GM19043 (cell line): ENCODE measurements at regions not wholly inside any gene's neighbourhood (a gene's known extent, or its start where the extent isn't known, plus 50 kb on each side); places are given as distances from the start of the nearest gene placed in this dataset.

ENCODE experiments used
- ATAC-seq: cut with Tn5 transposase; IDR thresholded peaks from one replicate; pipeline ENCODE4 v1.9.1; 2021; ENCODE audit warnings: low read depth; ENCODE audit not compliant: unreplicated experiment

GRCh38 chr6:155614606-155615005, 159.0 kb upstream of the NOX3 start:
- no peak for ATAC-seq

DNA sequence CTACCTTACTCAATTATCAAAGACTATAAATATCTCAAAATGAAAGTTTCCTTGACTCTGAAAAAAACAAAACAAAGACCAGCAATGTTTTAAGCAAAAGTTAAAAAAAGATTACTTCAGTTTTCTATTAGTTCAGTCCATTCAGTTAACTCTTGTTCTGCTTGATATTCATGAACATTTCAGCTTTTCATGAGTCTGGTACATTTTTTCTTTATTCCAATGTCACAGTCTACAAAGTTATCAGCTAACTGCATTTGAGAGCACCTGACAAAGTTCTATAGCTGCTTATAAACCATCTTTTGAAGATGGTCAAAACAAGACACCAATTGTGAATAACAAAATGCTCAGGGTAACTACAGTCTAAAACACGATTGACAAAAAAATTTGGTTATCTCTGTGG, 156.1 kb upstream of the NOX3 start:
- ATAC-seq = no peak

GRCh38 chr6:155604991-155605390, 149.4 kb upstream of the NOX3 start:
- ATAC-seq = no peak

GRCh38 chr6:155599561-155599960, 143.9 kb upstream of the NOX3 start:
- no peak for ATAC-seq

- no peak for ATAC-seq
These were observed 143.5 kb upstream of the NOX3 start for GRCh38 chr6:155599160-155599559.

DNA sequence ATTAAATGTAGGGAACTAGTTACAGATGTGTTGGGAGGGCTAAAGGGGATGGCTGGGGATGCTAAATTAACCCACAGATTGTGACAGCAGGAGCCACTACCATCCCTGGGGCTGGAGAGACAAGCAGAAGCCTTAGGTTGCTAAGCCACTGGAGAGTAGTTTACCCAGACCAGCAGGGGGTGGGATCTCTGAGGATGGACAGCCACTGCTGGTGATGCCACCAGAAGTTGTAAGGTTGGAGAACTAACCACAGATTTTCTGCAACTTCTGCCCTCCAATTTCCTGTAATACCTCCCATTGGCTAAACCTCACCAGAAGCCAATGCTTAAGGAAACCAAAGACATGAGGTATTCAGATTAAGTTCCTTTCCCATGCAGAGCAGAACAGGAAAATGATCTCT, 139.6 kb upstream of the NOX3 start:
- no peak for ATAC-seq

GRCh38 chr6:155591741-155592140, 136.1 kb upstream of the NOX3 start:
- no peak for ATAC-seq

DNA sequence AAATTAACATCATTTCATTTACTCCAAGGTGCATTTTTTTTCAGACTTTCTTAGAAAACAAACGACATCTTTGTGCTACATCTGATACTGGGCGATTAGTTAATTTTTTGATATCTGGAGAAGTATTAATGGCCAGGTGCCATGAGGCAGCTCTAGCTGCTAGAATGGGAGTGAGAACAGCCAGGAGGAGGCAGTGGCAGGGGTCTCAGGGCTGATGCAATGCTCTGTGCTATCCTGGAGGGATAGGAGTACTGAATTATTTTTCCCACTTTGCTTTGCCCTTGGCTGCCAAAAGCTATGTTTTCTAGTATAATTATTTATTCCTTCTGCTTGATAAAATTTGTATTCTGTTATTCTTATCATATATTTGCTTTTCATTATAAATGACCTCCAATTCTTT, 133.6 kb upstream of the NOX3 start:
- ATAC-seq = no peak

GRCh38 chr6:155587817-155588216, 132.2 kb upstream of the NOX3 start:
- ATAC-seq = no peak

DNA sequence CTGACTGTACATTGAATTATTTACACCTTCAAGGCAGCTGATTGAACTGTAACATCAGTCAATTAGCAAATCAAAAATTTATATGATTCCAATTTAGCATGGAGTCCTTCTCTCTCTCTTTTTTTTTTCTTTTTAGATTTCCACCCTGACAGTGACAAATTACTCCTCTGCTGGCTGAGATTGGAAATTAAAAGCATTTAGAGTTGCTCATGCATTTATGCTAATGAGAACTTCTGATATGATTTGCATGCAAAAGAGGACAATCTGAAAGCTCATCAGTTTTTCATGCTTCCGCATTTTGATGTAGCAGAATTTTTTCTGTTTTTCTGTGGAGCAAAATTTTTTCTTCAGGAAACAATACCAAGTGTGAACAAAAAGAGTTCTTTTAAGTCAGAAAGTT, 130.5 kb upstream of the NOX3 start:
- ATAC-seq = no peak

DNA sequence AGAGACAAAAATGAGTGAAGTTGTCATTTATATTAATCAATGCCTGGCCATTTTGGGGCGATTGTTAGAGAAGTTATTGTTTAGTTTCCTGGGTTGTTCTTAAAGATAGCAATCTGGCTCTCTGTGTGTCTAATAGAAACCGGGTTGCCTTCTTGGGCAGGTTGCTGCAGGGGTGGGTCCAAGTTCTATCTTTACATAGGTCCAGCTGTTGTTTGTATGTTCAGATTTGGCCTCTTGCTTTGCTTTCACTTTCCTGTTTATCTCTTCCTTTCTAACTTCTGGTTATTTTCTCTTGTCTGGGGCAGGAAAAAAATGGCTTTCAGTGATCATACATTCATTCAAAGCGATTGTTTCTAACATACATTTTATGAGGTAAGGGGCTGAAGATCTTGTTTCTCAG, 128.4 kb upstream of the NOX3 start:
- no peak for ATAC-seq

- no peak for ATAC-seq
These were observed 126.7 kb upstream of the NOX3 start for GRCh38 chr6:155582016-155582991.

DNA sequence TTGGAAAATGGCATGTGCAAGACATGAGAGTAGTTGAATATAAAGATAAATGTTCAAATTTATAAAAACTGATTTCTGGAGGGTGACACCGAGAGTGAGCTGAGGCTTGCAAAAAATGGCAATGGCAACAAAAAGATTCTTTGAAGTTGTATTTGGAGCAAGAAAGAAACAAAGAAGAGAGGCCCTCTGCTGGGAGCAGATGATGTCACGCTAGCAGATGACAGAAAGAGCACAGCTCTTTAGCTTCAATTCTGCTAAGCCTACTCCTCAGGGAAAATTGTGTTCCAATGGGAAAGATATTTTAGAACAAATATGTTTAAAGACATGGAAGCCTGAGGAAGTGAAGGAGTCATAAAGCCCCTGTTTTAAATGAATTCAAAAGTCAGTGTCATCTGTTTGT, 125.3 kb upstream of the NOX3 start:
- no peak for ATAC-seq

DNA sequence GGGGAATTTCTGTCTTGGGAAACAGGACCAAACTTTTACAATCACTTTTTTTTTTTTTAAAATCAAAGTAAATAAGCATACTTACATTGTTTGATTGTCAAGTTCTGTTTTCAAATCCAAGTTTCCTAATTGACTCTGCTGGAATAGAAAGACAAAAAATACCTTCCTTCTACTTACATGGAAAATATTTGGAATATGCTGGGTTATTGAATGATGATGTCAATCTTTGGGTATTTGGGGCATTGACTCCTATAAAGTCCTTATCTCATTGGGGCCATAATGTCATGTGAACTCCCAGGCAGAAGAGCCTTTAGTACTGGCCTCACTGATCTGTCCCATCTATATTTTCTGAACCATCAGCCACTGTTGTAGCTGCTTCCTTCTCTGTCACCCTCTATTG, 122.6 kb upstream of the NOX3 start:
- no peak for ATAC-seq

- ATAC-seq = no peak
These were observed 106.3 kb upstream of the NOX3 start for GRCh38 chr6:155561966-155562364.

DNA sequence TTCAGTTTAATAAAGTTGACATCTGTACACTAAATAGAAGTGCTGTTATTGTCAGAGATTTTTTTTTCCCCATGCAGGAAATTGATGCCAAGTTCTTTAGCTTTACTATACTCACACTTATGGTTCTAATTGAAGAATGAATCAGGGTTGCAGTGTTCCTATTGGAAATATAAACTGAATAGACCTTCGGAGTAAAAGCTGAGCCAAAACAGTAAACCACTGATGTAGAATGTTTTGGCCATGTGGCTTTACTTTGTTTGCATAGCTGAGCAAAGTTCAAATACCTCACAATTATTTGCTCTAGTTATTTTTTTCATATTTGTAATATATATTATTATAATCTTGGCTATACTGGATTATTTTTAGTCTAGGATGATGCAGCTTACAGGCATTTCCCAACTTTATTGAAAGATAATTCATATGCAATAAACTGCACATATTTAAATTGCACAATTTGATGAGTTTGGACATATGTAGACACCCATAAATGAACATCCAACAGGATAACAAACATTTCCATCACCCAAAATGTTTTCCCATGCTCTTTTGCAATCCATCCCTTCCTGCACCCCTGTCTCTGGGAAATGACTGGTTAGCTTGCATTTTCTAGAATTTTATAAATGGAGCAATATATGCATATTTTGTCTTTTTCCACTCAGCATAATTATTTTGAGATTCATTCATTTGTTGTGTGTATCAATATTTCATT, 105.8 kb upstream of the NOX3 start:
- no peak for ATAC-seq

GRCh38 chr6:155549928-155550327, 94.3 kb upstream of the NOX3 start:
- no peak for ATAC-seq

DNA sequence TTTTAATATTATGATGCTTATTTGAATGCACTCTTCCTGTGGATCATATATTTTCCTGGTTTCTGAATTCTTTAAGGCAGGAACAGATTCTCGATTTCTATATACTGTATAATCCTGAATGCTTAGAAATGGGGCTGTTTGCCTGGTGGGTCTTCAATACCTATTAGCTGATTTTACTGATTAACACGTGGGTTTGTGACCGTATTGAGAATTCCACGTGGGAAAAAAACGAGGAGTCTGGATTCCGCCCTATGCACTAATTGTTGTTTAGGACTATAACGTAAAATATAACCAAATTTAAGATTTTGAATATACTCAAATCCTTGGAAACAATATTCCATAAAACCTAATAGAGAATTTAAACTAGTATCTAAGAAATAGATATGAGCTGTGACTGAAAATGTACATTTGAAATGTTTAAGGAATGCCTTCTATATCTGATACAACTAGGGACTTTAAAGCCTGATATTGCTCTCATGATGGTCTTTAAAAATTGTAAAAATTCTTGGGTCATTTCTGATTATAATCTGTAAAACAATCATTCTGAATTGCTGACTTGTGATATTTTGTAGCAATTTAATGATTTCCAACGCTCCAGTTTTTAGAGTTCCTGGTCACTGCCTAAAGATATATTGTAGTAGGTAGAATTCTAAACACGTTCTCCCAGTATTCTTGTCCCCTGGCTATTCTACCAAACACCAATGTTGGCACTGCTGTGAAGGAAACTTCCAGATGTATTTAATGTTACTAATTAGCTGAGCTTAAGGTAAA, 93.6 kb upstream of the NOX3 start:
- no peak for ATAC-seq

DNA sequence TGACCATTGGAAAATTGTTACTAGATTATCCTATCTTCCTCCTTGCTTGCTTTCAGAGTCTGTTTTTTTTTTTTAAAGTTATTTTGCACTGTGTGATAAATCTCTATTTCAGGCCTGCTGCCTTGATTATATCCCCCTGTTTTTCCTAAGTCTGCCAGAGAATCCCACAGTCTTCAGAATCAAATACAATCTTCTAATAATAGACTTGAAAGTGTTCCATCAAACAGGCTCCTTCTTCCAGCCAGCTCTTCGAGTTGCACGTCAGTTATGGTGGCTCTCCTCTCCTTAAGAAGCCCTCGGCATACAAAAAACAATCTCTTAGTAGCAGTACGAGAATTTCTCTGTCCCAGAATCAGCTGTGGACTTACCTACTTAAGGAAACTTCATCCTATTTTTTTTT, 92.9 kb upstream of the NOX3 start:
- ATAC-seq = no peak

DNA sequence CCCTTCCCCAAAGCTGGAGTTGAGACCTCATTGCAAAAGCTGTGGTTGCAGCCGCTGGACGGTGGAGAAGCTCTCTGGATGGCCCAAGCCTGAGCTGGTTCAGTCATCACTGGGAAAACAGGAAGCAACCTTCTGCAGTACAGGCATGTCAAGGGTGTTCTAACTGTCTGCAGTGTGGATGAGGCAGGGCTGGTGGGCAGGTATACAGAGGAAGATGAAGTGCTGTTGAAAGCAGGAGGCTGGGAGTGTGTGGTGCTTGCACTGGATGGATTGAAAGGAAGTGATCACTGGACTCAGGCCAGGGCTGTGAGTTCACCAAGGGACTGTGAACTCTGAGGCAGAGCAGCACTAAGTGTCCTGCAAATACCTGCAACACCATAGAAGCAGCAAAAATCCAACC, 89.0 kb upstream of the NOX3 start:
- ATAC-seq = no peak

- ATAC-seq = no peak
These were observed 87.7 kb upstream of the NOX3 start for GRCh38 chr6:155543166-155543847.
